ENCODE measurements at regions not wholly inside any gene's neighbourhood (a gene's known extent, or its start where the extent isn't known, plus 50 kb on each side); places are given as distances from the start of the nearest gene placed in this dataset.
"Not testable (repeated sequence)": the region's sequence is repeated elsewhere in the genome, so short reads cannot be mapped to it uniquely, and the experiment has no call there.

DNA sequence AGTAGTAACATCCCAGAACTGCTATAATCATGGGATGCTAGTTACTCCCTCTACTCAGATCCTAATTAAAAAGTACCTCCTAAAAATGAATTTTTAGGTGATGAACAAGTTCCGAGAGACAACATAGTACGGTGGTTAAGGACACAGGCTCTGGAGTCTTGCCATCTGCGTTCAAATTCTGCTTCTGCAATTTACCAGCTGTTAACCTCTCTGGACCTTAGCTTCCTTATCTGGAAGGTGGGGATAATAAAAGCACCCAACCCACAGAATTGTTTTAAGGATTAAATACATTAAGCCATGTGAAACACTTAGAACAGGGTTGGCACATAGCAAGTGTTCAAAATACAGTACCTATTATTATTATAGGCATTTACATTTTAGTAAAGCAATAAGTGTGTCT, 77.5 kb upstream of the XPA start:
- no peaks in the 10 kb centered on the region for H3K36me3 Mint-ChIP-seq
- H3K27me3 Mint-ChIP-seq, result peaks cover 47% of the 10 kb centered on the region
- peaks cover 10 to 11% of the 10 kb centered on the region in 2 experiments for H3K9me3 ChIP-seq (ENCODE audit: control insufficient read depth in 2 of 2, low read length in 2 of 2)
- no peaks in the 10 kb centered on the region for H3K4me1 ChIP-seq (ENCODE audit: control insufficient read depth, insufficient read depth, low read length, poor library complexity, severe bottlenecking)
- no peaks in the 10 kb centered on the region for H3K36me3 ChIP-seq (ENCODE audit: control insufficient read depth, insufficient read depth, low read length)
- no peak overlapping the region for H3K27ac ChIP-seq (ENCODE audit: insufficient read depth, low read length, poor library complexity, severe bottlenecking)
- H3K9me3 Mint-ChIP-seq, result peaks cover 0 to 14% (median 3%) of the 10 kb centered on the region in 7 donors
- H3K27ac Mint-ChIP-seq, result no peak overlapping the region
- no peak overlapping the region for H3K4me3 ChIP-seq (ENCODE audit: low read depth, low read length)
- no peak overlapping the region for H3K4me3 Mint-ChIP-seq
- no peak for DNase-seq
- ATAC-seq (ENCODE audit: low read depth in 2 of 2), result no peak
- no peaks in the 10 kb centered on the region for H3K4me1 Mint-ChIP-seq
- peaks cover 14% of the 10 kb centered on the region for H3K27me3 ChIP-seq (ENCODE audit: control insufficient read depth, insufficient read depth, low read length)

DNA sequence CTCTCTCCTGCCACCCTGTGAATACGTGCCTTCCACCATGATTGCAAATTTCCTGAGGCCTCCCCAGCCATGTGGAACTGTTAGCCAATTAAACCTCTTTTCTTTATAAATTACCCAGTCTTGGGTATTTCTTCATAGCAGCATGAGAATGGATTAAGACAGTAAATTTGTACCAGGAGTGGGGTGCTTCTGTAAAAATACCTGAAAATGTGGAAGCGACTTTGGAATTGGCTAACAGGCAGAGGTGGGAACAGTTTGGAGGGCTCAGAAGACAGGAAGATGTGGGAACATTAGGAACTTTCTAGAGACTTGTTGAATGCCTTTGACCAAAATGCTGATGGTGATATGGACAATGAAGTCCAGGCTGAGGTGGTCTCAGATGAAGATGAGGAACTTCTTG, 74.3 kb upstream of the FOXE1 start:
- peaks cover 13% of the 10 kb centered on the region for H3K27me3 ChIP-seq (ENCODE audit: control insufficient read depth, insufficient read depth, low read length)
- not testable (repeated sequence) for H3K36me3 Mint-ChIP-seq; H3K4me1 ChIP-seq (ENCODE audit: control insufficient read depth, insufficient read depth, low read length, poor library complexity, severe bottlenecking); ATAC-seq (ENCODE audit: low read depth in 2 of 2); H3K36me3 ChIP-seq (ENCODE audit: control insufficient read depth, insufficient read depth, low read length); H3K27ac ChIP-seq (ENCODE audit: insufficient read depth, low read length, poor library complexity, severe bottlenecking); H3K4me3 Mint-ChIP-seq; H3K27ac Mint-ChIP-seq; DNase-seq; H3K4me3 ChIP-seq (ENCODE audit: low read depth, low read length); H3K4me1 Mint-ChIP-seq
- peaks cover 10 to 12% of the 10 kb centered on the region in 2 experiments for H3K9me3 ChIP-seq (ENCODE audit: control insufficient read depth in 2 of 2, low read length in 2 of 2)
- H3K27me3 Mint-ChIP-seq, result peaks cover 38% of the 10 kb centered on the region
- H3K9me3 Mint-ChIP-seq, result peaks cover 0 to 15% (median 3%) of the 10 kb centered on the region in 7 donors

DNA sequence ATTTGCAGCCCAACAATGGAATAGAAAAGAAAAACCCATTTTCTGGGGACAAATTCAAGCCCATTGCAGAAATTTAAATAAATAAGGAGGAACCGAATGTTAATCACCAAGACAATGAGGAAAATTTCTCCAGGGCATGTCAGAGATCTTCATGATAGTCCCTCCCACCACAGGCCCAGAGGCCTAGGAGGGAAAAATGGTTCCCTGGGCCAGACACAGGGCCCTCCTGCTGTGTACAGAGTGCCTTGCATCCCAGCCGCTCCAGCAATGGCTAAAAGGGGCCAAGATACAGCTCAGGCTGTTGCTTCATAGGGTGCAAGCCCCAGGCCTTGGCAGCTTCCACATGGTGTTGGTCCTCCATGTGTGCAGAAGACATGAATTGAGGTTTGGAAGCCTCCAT, 73.4 kb upstream of the FOXE1 start:
- no peak overlapping the region for H3K4me3 Mint-ChIP-seq
- no peak overlapping the region for H3K27ac Mint-ChIP-seq
- H3K36me3 Mint-ChIP-seq, result no peaks in the 10 kb centered on the region
- Histone ChIP-seq H3K36me3 (ENCODE audit: control insufficient read depth, insufficient read depth, low read length) (no peaks in the 10 kb centered on the region), H3K9me3 (ENCODE audit: control insufficient read depth in 2 of 2, low read length in 2 of 2) (peaks cover 10 to 12% of the 10 kb centered on the region in 2 experiments), H3K4me1 (ENCODE audit: control insufficient read depth, insufficient read depth, low read length, poor library complexity, severe bottlenecking) (no peaks in the 10 kb centered on the region), H3K27ac (ENCODE audit: insufficient read depth, low read length, poor library complexity, severe bottlenecking) (no peak overlapping the region), H3K4me3 (ENCODE audit: low read depth, low read length) (no peak overlapping the region), H3K27me3 (ENCODE audit: control insufficient read depth, insufficient read depth, low read length) (peaks cover 9% of the 10 kb centered on the region)
- H3K4me1 Mint-ChIP-seq, result no peaks in the 10 kb centered on the region
- no peak for ATAC-seq (ENCODE audit: low read depth in 2 of 2)
- peaks cover 0 to 15% (median 3%) of the 10 kb centered on the region in 7 donors for H3K9me3 Mint-ChIP-seq
- H3K27me3 Mint-ChIP-seq, result peaks cover 36% of the 10 kb centered on the region
- no peak for DNase-seq

DNA sequence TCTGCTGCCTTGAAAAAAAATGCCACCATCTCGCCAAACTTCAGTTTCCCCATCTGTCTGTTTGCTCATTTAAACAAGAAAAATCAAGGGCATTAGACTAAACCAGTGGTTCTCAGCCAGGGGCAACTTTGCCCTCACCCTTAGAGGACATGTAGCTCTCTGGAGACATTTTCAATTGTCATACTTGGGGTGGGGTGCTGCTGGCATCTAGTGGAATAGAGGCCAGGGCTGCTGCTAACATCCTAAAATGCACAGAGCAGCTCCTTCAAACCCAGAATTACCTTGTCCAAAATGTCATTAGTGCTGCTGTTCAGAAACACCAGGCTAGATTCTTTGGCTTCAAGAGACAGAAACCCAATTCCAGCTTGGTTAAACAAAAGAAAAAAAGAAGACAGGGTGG, 71.1 kb upstream of the FOXE1 start:
- H3K27ac ChIP-seq (ENCODE audit: insufficient read depth, low read length, poor library complexity, severe bottlenecking), result no peak overlapping the region
- no peaks in the 10 kb centered on the region for H3K4me1 ChIP-seq (ENCODE audit: control insufficient read depth, insufficient read depth, low read length, poor library complexity, severe bottlenecking)
- H3K4me3 Mint-ChIP-seq, result no peak overlapping the region
- peaks cover 10 to 12% of the 10 kb centered on the region in 2 experiments for H3K9me3 ChIP-seq (ENCODE audit: control insufficient read depth in 2 of 2, low read length in 2 of 2)
- peaks cover 18% of the 10 kb centered on the region for H3K27me3 Mint-ChIP-seq
- H3K9me3 Mint-ChIP-seq, result peaks cover 0 to 15% (median 2%) of the 10 kb centered on the region in 7 donors
- H3K36me3 ChIP-seq (ENCODE audit: control insufficient read depth, insufficient read depth, low read length), result no peaks in the 10 kb centered on the region
- H3K4me1 Mint-ChIP-seq, result no peaks in the 10 kb centered on the region
- peaks cover 4% of the 10 kb centered on the region for H3K27me3 ChIP-seq (ENCODE audit: control insufficient read depth, insufficient read depth, low read length)
- no peaks in the 10 kb centered on the region for H3K36me3 Mint-ChIP-seq
- ATAC-seq (ENCODE audit: low read depth in 2 of 2), result no peak
- H3K27ac Mint-ChIP-seq, result no peak overlapping the region
- no peak overlapping the region for H3K4me3 ChIP-seq (ENCODE audit: low read depth, low read length)
- DNase-seq, result no peak

DNA sequence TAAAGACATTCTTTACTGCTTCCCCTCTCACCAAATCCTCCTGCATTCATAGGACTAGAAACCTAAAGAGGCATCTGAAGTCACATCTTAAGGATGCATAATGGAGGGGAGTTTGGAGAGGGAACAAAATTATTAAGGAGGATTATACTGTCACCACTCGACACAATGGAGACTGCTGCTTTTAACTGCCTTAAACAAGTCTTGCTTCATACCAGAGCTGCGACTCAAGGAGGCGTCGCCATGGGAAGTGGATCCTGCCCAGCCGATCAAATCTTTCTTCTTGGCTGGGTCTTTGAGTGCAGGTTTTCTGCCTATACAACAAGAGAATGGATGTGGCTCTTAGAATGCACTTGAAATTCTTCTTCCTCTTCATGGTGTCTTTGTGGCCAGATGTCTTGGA, 66.7 kb upstream of the FOXE1 start:
- DNase-seq (no peak), ATAC-seq (ENCODE audit: low read depth in 2 of 2) (no peak)
- no peak overlapping the region for H3K27ac ChIP-seq (ENCODE audit: insufficient read depth, low read length, poor library complexity, severe bottlenecking)
- Mint-ChIP-seq H3K9me3 (peaks cover 0 to 2% (median 0%) of the 10 kb centered on the region in 7 donors), H3K27ac (no peak overlapping the region), H3K4me1 (no peaks in the 10 kb centered on the region), H3K36me3 (no peaks in the 10 kb centered on the region), H3K4me3 (no peak overlapping the region), H3K27me3 (peaks cover 18% of the 10 kb centered on the region)
- peaks cover 16% of the 10 kb centered on the region for H3K27me3 ChIP-seq (ENCODE audit: control insufficient read depth, insufficient read depth, low read length)
- no peaks in the 10 kb centered on the region for H3K4me1 ChIP-seq (ENCODE audit: control insufficient read depth, insufficient read depth, low read length, poor library complexity, severe bottlenecking)
- H3K36me3 ChIP-seq (ENCODE audit: control insufficient read depth, insufficient read depth, low read length), result no peaks in the 10 kb centered on the region
- H3K4me3 ChIP-seq (ENCODE audit: low read depth, low read length), result no peak overlapping the region
- no peaks in the 10 kb centered on the region for H3K9me3 ChIP-seq (ENCODE audit: control insufficient read depth in 2 of 2, low read length in 2 of 2)

DNA sequence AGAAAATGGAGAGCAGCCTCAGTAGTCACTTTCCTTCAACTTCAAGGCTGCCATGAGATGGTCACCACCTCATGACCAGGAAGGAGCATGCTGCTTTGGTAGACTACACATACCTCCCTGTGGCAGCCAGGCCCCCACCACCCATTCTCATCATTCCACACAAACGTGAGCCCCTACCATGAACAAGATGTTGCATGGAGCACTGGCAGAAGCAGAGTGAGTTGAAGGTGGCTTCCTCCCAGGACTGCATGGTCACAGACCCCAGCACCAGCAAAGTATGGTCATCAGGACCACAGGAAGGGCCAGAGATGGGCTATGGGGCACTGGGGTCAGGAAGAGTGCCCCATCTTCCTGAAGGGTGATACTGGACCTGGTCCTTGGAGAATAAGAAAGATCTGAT, 65.5 kb upstream of the FOXE1 start:
- ATAC-seq (ENCODE audit: low read depth in 2 of 2) (no peak), DNase-seq (no peak)
- Mint-ChIP-seq H3K9me3 (no peaks in the 10 kb centered on the region), H3K36me3 (no peaks in the 10 kb centered on the region), H3K27me3 (peaks cover 14% of the 10 kb centered on the region), H3K4me3 (no peak overlapping the region), H3K27ac (no peak overlapping the region), H3K4me1 (no peaks in the 10 kb centered on the region)
- Histone ChIP-seq H3K9me3 (ENCODE audit: control insufficient read depth in 2 of 2, low read length in 2 of 2) (no peaks in the 10 kb centered on the region), H3K27ac (ENCODE audit: insufficient read depth, low read length, poor library complexity, severe bottlenecking) (no peak overlapping the region), H3K4me3 (ENCODE audit: low read depth, low read length) (no peak overlapping the region), H3K4me1 (ENCODE audit: control insufficient read depth, insufficient read depth, low read length, poor library complexity, severe bottlenecking) (no peaks in the 10 kb centered on the region), H3K36me3 (ENCODE audit: control insufficient read depth, insufficient read depth, low read length) (no peaks in the 10 kb centered on the region), H3K27me3 (ENCODE audit: control insufficient read depth, insufficient read depth, low read length) (peaks cover 19% of the 10 kb centered on the region)

DNA sequence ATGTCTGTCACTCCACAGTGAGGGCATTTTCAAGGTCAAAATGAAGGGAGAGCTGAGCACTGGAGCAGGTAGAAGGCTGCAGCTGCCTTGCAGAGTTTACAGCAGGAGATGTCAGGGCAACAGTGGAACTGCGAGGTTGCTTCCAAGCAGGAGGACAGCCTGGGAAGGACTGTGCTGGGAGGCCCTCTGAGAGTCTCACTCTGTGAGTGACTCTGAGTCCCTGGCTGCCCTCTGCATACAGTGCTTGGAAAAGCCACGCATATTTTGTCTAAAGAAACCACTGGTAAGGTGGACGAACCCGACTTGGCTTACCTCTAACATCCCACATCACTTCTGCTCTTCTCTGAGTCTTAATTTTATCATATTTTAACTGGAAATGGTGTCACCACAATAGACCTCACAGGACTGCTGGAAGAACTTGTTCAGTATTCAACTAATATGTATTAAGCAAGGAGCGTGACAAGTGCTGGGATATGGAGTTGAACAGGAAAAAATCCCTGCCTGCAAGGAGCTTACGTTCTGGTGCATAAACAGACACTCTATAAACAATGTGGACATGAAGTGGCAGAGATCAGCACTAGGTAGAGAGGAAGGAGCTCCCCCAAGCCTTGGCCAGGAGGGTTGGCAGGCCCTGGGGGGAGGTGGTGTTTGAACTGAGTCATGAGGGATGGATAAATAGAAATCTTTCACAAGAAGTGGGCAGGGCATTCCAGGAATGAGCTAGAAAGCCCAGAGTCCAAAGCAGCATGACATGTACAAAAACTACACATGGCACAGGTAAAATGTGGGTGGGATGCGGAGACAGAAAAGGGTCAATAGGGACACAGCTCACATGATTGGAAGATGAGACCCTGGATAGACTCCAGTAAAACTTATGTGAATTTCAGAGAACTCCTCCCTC, 64.0 kb upstream of the FOXE1 start:
- no peak overlapping the region for H3K4me3 ChIP-seq (ENCODE audit: low read depth, low read length)
- DNase-seq, result no peak
- H3K36me3 ChIP-seq (ENCODE audit: control insufficient read depth, insufficient read depth, low read length), result no peaks in the 10 kb centered on the region
- no peaks in the 10 kb centered on the region for H3K4me1 Mint-ChIP-seq
- no peak overlapping the region for H3K4me3 Mint-ChIP-seq
- H3K9me3 Mint-ChIP-seq, result no peaks in the 10 kb centered on the region
- no peaks in the 10 kb centered on the region for H3K4me1 ChIP-seq (ENCODE audit: control insufficient read depth, insufficient read depth, low read length, poor library complexity, severe bottlenecking)
- no peaks in the 10 kb centered on the region for H3K36me3 Mint-ChIP-seq
- no peak overlapping the region for H3K27ac ChIP-seq (ENCODE audit: insufficient read depth, low read length, poor library complexity, severe bottlenecking)
- H3K9me3 ChIP-seq (ENCODE audit: control insufficient read depth in 2 of 2, low read length in 2 of 2), result no peaks in the 10 kb centered on the region
- H3K27ac Mint-ChIP-seq, result no peak overlapping the region
- no peak for ATAC-seq (ENCODE audit: low read depth in 2 of 2)
- H3K27me3 Mint-ChIP-seq, result peaks cover 14% of the 10 kb centered on the region
- H3K27me3 ChIP-seq (ENCODE audit: control insufficient read depth, insufficient read depth, low read length), result peaks cover 15% of the 10 kb centered on the region

DNA sequence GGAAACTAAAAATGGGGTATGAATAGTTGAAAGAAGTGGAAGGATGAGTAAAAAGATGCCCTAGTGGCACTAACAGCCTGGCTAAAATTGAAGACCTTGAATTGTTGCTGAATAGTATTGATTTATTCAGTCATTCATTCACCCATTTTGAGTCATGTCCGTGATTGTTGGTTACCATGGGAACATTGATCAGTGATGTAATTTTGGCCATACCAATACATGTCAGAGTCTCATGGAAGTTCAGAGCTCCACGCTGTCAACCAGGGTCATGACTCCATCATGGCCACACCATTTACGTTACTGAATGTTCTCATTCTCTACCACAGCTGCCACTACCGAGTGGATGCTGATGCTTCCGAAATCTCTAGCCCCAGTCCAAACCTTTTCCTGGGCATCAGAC, 62.5 kb upstream of the FOXE1 start:
- ATAC-seq (ENCODE audit: low read depth in 2 of 2) (no peak), DNase-seq (no peak)
- H3K9me3 ChIP-seq (ENCODE audit: control insufficient read depth in 2 of 2, low read length in 2 of 2), result no peaks in the 10 kb centered on the region
- Mint-ChIP-seq H3K36me3 (no peaks in the 10 kb centered on the region), H3K4me1 (no peaks in the 10 kb centered on the region), H3K9me3 (no peaks in the 10 kb centered on the region), H3K4me3 (no peak overlapping the region), H3K27ac (no peak overlapping the region), H3K27me3 (peaks cover 16% of the 10 kb centered on the region)
- no peak overlapping the region for H3K27ac ChIP-seq (ENCODE audit: insufficient read depth, low read length, poor library complexity, severe bottlenecking)
- H3K4me1 ChIP-seq (ENCODE audit: control insufficient read depth, insufficient read depth, low read length, poor library complexity, severe bottlenecking), result no peaks in the 10 kb centered on the region
- H3K36me3 ChIP-seq (ENCODE audit: control insufficient read depth, insufficient read depth, low read length), result no peaks in the 10 kb centered on the region
- H3K27me3 ChIP-seq (ENCODE audit: control insufficient read depth, insufficient read depth, low read length), result peaks cover 15% of the 10 kb centered on the region
- no peak overlapping the region for H3K4me3 ChIP-seq (ENCODE audit: low read depth, low read length)
